IMR-90 (cell line): ENCODE measurements at regions not wholly inside any gene's neighbourhood (a gene's known extent, or its start where the extent isn't known, plus 50 kb on each side); places are given as distances from the start of the nearest gene placed in this dataset.

ENCODE experiments used
- ATAC-seq: fragments of 200-7000 bp; cut with Tn5 transposase; 2 replicates; pipeline ENCODE4 v1.9.1; 2020; ENCODE audit warnings: low read depth, mild to moderate bottlenecking, moderate library complexity
- BruUV-seq: library from RNA; stranded (reverse); fragments of 400-500 nt; replicated peaks from 2 replicates; lab custom pipeline; 2021; lab: Mats Ljungman, UMichigan
- CTCF ChIA-PET: fragments of 300-600 bp; formaldehyde crosslinking; extraction: SDS; loops from one replicate; lab custom pipeline; 2021; ENCODE audit warnings: antibody characterized with exemption; lab: Yijun Ruan, JAX
- POLR2A ChIA-PET: fragments of 300-600 bp; sonication (Branson Sonifier 250); formaldehyde crosslinking; loops from one replicate; lab custom pipeline; 2022; ENCODE audit warnings: antibody characterized with exemption; ENCODE audit not compliant: unreplicated experiment; lab: Charles Lee
- DNase-seq: peaks from one replicate; pipeline ENCODE4 v3.0.0; 2013
- H2AFZ ChIP-seq: replicated peaks from 2 replicates; pipeline ENCODE3; 2013; ENCODE audit warnings: low read length, mild to moderate bottlenecking; ENCODE audit not compliant: poor library complexity
- H2AK5ac ChIP-seq: 2 replicates; pipeline ENCODE4 v1.6.1; 2013; ENCODE audit warnings: low read depth, low read length, inconsistent platforms
- H2AK9ac ChIP-seq: replicated peaks from 2 replicates; pipeline ENCODE3; 2013; ENCODE audit warnings: mild to moderate bottlenecking, low read depth, low read length, moderate library complexity; ENCODE audit not compliant: poor library complexity
- H2BK120ac ChIP-seq: 2 replicates; pipeline ENCODE4 v1.6.1; 2013; ENCODE audit warnings: low read depth, low read length, inconsistent platforms
- H2BK15ac ChIP-seq: 3 replicates; pipeline ENCODE4 v1.6.1; 2013; ENCODE audit warnings: low read depth, low read length, inconsistent platforms
- H2BK20ac ChIP-seq: 2 replicates; pipeline ENCODE4 v1.6.1; 2013; ENCODE audit warnings: low read depth, mild to moderate bottlenecking, inconsistent platforms, low read length, moderate library complexity
- H2BK5ac ChIP-seq: 2 replicates; pipeline ENCODE4 v1.6.1; 2013; ENCODE audit warnings: mild to moderate bottlenecking, low read depth, low read length, inconsistent platforms; ENCODE audit not compliant: poor library complexity, severe bottlenecking
- H3K14ac ChIP-seq: replicated peaks from 2 replicates; pipeline ENCODE4 v1.6.1; 2013; ENCODE audit warnings: low read depth, low read length, inconsistent platforms
- H3K18ac ChIP-seq: 2 replicates; pipeline ENCODE4 v1.6.1; 2013; ENCODE audit warnings: low read depth, low read length, control low read depth
- H3K23ac ChIP-seq: 2 replicates; pipeline ENCODE4 v1.6.1; 2013; ENCODE audit warnings: low read depth, low read length, inconsistent platforms
- H3K27ac ChIP-seq: 2 replicates; pipeline ENCODE4 v1.5.1; 2013; ENCODE audit warnings: mild to moderate bottlenecking, control low read depth, low read length; ENCODE audit not compliant: insufficient read depth
- H3K27me3 ChIP-seq: 2 replicates; pipeline ENCODE4 v1.6.1; 2013; ENCODE audit warnings: low read length; ENCODE audit not compliant: control insufficient read depth, insufficient read depth
- H3K36me3 ChIP-seq: 2 replicates; pipeline ENCODE4 v1.6.1; 2013; ENCODE audit warnings: low read length, mixed read lengths; ENCODE audit not compliant: control insufficient read depth, insufficient read depth
- H3K4ac ChIP-seq: 2 replicates; pipeline ENCODE4 v1.6.1; 2013; ENCODE audit warnings: low read depth, low read length, inconsistent platforms
- H3K4me1 ChIP-seq: 2 replicates; pipeline ENCODE4 v1.6.1; 2013; ENCODE audit warnings: low read length, mixed read lengths; ENCODE audit not compliant: control insufficient read depth, insufficient read depth
- H3K4me2 ChIP-seq: 2 replicates; pipeline ENCODE4 v1.6.1; 2013; ENCODE audit warnings: low read depth, mild to moderate bottlenecking, control low read depth, low read length, moderate library complexity
- H3K4me3 ChIP-seq: 2 replicates; pipeline ENCODE4 v1.5.1; 2013; ENCODE audit warnings: low read depth, mild to moderate bottlenecking, control low read depth, low read length, moderate library complexity; ENCODE audit not compliant: insufficient read depth
- H3K56ac ChIP-seq: 2 replicates; pipeline ENCODE4 v1.6.1; 2013; ENCODE audit warnings: low read length, inconsistent platforms; ENCODE audit not compliant: insufficient read depth; ENCODE audit errors: extremely low read depth
- H3K79me1 ChIP-seq, 2 experiments: 2 replicates each; pipeline ENCODE4 v1.6.1; 2013; ENCODE audit warnings: low read length in 2 of 2, inconsistent platforms in 1 of 2, low read depth in 1 of 2
- H3K9ac ChIP-seq: 2 replicates; pipeline ENCODE4 v1.6.1; 2013; ENCODE audit warnings: low read depth, low read length, control low read depth
- H3K9me1 ChIP-seq: 2 replicates; pipeline ENCODE4 v1.6.1; 2013; ENCODE audit warnings: low read length, inconsistent platforms; ENCODE audit not compliant: insufficient read depth
- H3K9me3 ChIP-seq: 2 replicates; pipeline ENCODE4 v1.6.1; 2013; ENCODE audit warnings: low read length; ENCODE audit not compliant: control insufficient read depth, insufficient read depth
- H4K20me1 ChIP-seq: 2 replicates; pipeline ENCODE4 v1.6.1; 2013; ENCODE audit warnings: low read length, inconsistent platforms; ENCODE audit not compliant: insufficient read depth
- H4K5ac ChIP-seq: 2 replicates; pipeline ENCODE4 v1.6.1; 2013; ENCODE audit warnings: mild to moderate bottlenecking, low read depth, low read length, control low read depth
- H4K8ac ChIP-seq, 2 experiments: 2 replicates each; pipeline ENCODE4 v1.6.1; 2013; ENCODE audit warnings: low read depth in 2 of 2, low read length in 2 of 2, control low read depth in 1 of 2, inconsistent platforms in 1 of 2
- H4K91ac ChIP-seq: 2 replicates; pipeline ENCODE4 v1.6.1; 2013; ENCODE audit warnings: low read depth, low read length, inconsistent platforms; ENCODE audit not compliant: insufficient read depth
- BHLHE40 ChIP-seq: fragments of 150-350 bp; IDR thresholded peaks from 2 replicates; pipeline ENCODE4 v1.6.1; 2016; ENCODE audit warnings: mild to moderate bottlenecking, low read depth, low read length
- CEBPB ChIP-seq: IDR thresholded peaks from 2 replicates; pipeline ENCODE4 v1.6.1; 2012; ENCODE audit warnings: low read depth, low read length, improper control_type of control experiment
- MAFK ChIP-seq: IDR thresholded peaks from 2 replicates; pipeline ENCODE4 v1.6.1; 2012; ENCODE audit warnings: low read depth, low read length, improper control_type of control experiment
- MAZ ChIP-seq: IDR thresholded peaks from 2 replicates; pipeline ENCODE4 v1.6.1; 2012; ENCODE audit warnings: low read depth, mild to moderate bottlenecking, low read length, improper control_type of control experiment, moderate library complexity, borderline replicate concordance
- NFE2L2 ChIP-seq: fragments of 150-350 bp; IDR thresholded peaks from 2 replicates; pipeline ENCODE4 v1.6.1; 2016; ENCODE audit warnings: low read depth, mild to moderate bottlenecking, low read length
- RAD21 ChIP-seq: IDR thresholded peaks from 2 replicates; pipeline ENCODE4 v1.6.1; 2012; ENCODE audit warnings: low read length, improper control_type of control experiment
- RCOR1 ChIP-seq: IDR thresholded peaks from 2 replicates; pipeline ENCODE4 v1.6.1; 2012; ENCODE audit warnings: mild to moderate bottlenecking, low read length, improper control_type of control experiment; ENCODE audit not compliant: insufficient replicate concordance
- RFX5 ChIP-seq: IDR thresholded peaks from 2 replicates; pipeline ENCODE4 v1.8.0; 2012; ENCODE audit warnings: low read depth, mild to moderate bottlenecking, low read length, moderate library complexity
- USF2 ChIP-seq: fragments of 150-350 bp; IDR thresholded peaks from 2 replicates; pipeline ENCODE4 v1.6.1; 2017; ENCODE audit warnings: mild to moderate bottlenecking, antibody characterized with exemption, low read length, low read depth
- WGBS, 2 experiments: methylation state at CpG; one replicate each; pipeline versions ENCODE4 v1.1.5 to v1.1.7; 2013; ENCODE audit warnings: missing lambda C conversion rate in 2 of 2; ENCODE audit not compliant: insufficient read length in 1 of 2; ENCODE audit errors: extremely low coverage in 2 of 2; 5-methylcytosine and 5-hydroxymethylcytosine counted together
- dilution Hi-C: fragments of 300-500 bp; cut with HindIII; formaldehyde crosslinking; loops from one replicate; pipeline ENCODE4 v1.14.3; 2018; ENCODE audit warnings: low sequenced_read_pairs; ENCODE audit not compliant: unreplicated experiment
- in situ Hi-C: fragments of 300-500 bp; cut with MboI; formaldehyde crosslinking; loops from 3 replicates; pipeline ENCODE4 v1.14.3; 2019; ENCODE audit warnings: low sequenced_read_pairs, inconsistent platforms, mixed read lengths
- intact Hi-C: fragments of 100-400 bp; cut with micrococcal nuclease; formaldehyde crosslinking; loops from 2 replicates; pipeline ENCODE4 v1.10.0; 2022

- TF ChIP-seq MAFK = no peak
- no peak for TF ChIP-seq BHLHE40
- no peak for TF ChIP-seq MAZ
- TF ChIP-seq RCOR1 = no peak
- no peak for TF ChIP-seq CEBPB
- TF ChIP-seq NFE2L2 = no peak
- no peak for TF ChIP-seq RAD21
- TF ChIP-seq USF2 = no peak
- no peak for TF ChIP-seq RFX5
- in situ Hi-C loops = no loop called here
- Histone ChIP-seq H3K4me2 (no peak overlapping the region), H2BK120ac (no peak overlapping the region), H3K56ac (no peak overlapping the region), H3K9me3 (peaks cover 5% of the 10 kb centered on the region; the same call in 1 of the 2 replicates), H3K9me1 (no peaks in the 10 kb centered on the region), H3K18ac (no peak overlapping the region), H3K79me1 (no peaks in the 10 kb centered on the region), H2BK15ac (no peak overlapping the region), H3K27me3 (no peaks in the 10 kb centered on the region), H2BK20ac (no peak overlapping the region), H2AK9ac (no peak overlapping the region), H3K4me3 (no peak overlapping the region), H4K8ac (no peak overlapping the region), H4K91ac (no peak overlapping the region), H3K4ac (no peak overlapping the region), H3K23ac (no peak overlapping the region), H3K14ac (no peak overlapping the region), H2BK5ac (no peak overlapping the region), H2AFZ (no peak overlapping the region), H3K27ac (no peak overlapping the region), H2AK5ac (no peak overlapping the region), H3K36me3 (no peaks in the 10 kb centered on the region), H4K20me1 (no peaks in the 10 kb centered on the region), H3K4me1 (no peaks in the 10 kb centered on the region), H3K9ac (no peak overlapping the region), H4K5ac (no peak overlapping the region)
- ATAC-seq = no peak
- no peak for DNase-seq
- ChIA-PET POLR2A (no interaction called here), CTCF (no interaction called here)
- dilution Hi-C loops = no loop called here
- intact Hi-C loops = no loop called here
- no TSS peak for BruUV-seq
- no CpG with 5 or more reads among the region's 1 CpG for WGBS, 2 experiments
These were observed 294.8 kb downstream of the UTP18 start for GRCh38 chr17:51555153-51555552.
